ENCODE measurements at regions not wholly inside any gene's neighbourhood (a gene's known extent, or its start where the extent isn't known, plus 50 kb on each side); places are given as distances from the start of the nearest gene placed in this dataset.

- TF ChIP-seq, protein P1, sequence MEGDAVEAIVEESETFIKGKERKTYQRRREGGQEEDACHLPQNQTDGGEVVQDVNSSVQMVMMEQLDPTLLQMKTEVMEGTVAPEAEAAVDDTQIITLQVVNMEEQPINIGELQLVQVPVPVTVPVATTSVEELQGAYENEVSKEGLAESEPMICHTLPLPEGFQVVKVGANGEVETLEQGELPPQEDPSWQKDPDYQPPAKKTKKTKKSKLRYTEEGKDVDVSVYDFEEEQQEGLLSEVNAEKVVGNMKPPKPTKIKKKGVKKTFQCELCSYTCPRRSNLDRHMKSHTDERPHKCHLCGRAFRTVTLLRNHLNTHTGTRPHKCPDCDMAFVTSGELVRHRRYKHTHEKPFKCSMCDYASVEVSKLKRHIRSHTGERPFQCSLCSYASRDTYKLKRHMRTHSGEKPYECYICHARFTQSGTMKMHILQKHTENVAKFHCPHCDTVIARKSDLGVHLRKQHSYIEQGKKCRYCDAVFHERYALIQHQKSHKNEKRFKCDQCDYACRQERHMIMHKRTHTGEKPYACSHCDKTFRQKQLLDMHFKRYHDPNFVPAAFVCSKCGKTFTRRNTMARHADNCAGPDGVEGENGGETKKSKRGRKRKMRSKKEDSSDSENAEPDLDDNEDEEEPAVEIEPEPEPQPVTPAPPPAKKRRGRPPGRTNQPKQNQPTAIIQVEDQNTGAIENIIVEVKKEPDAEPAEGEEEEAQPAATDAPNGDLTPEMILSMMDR (IDR thresholded peaks at IDR 0.05; ENCODE audit: insufficient read depth, low read length), result no peak
- TF ChIP-seq SPI1 (IDR thresholded peaks at IDR 0.05; ENCODE audit: borderline replicate concordance, low read depth) (no peak), GABPA (IDR thresholded peaks at IDR 0.05; ENCODE audit: low read depth) (no peak), POLR2AphosphoS5 (IDR thresholded peaks at IDR 0.05; ENCODE audit: low read depth) (no peak)
- TF ChIP-seq, protein P2, sequence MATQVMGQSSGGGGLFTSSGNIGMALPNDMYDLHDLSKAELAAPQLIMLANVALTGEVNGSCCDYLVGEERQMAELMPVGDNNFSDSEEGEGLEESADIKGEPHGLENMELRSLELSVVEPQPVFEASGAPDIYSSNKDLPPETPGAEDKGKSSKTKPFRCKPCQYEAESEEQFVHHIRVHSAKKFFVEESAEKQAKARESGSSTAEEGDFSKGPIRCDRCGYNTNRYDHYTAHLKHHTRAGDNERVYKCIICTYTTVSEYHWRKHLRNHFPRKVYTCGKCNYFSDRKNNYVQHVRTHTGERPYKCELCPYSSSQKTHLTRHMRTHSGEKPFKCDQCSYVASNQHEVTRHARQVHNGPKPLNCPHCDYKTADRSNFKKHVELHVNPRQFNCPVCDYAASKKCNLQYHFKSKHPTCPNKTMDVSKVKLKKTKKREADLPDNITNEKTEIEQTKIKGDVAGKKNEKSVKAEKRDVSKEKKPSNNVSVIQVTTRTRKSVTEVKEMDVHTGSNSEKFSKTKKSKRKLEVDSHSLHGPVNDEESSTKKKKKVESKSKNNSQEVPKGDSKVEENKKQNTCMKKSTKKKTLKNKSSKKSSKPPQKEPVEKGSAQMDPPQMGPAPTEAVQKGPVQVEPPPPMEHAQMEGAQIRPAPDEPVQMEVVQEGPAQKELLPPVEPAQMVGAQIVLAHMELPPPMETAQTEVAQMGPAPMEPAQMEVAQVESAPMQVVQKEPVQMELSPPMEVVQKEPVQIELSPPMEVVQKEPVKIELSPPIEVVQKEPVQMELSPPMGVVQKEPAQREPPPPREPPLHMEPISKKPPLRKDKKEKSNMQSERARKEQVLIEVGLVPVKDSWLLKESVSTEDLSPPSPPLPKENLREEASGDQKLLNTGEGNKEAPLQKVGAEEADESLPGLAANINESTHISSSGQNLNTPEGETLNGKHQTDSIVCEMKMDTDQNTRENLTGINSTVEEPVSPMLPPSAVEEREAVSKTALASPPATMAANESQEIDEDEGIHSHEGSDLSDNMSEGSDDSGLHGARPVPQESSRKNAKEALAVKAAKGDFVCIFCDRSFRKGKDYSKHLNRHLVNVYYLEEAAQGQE (IDR thresholded peaks at IDR 0.05; ENCODE audit: insufficient replicate concordance, low read depth), result no peak
These were observed 148.4 kb upstream of the TMTC4 start for GRCh38 chr13:100822871-100823443.
